Right atrium auricular region (tissue), 2 donors: ENCODE measurements at regions not wholly inside any gene's neighbourhood (a gene's known extent, or its start where the extent isn't known, plus 50 kb on each side); places are given as distances from the start of the nearest gene placed in this dataset.

Experiments
- DNase-seq: peaks from one replicate; pipeline ENCODE4 v3.0.0-alpha.2; 2019; ENCODE audit warnings: low spot score
- H3K27ac ChIP-seq, 2 donors: fragments of 200-600 bp; sonication (generic); 1 replicate in 1 of 2; 2 replicates in 1 of 2; pipeline ENCODE4 v1.5.1; 2016 to 2019
- H3K27me3 ChIP-seq, 2 donors: fragments of 200-600 bp; sonication (generic); one replicate each; pipeline versions ENCODE4 v1.5.1 to v1.6.0; 2017 to 2019
- H3K36me3 ChIP-seq: fragments of 200-600 bp; sonication (generic); one replicate; pipeline ENCODE4 v1.5.1; 2016
- H3K4me1 ChIP-seq, 2 donors: fragments of 200-600 bp; sonication (generic); one replicate each; pipeline versions ENCODE4 v1.5.1 to v1.6.0; 2017 to 2019
- H3K4me3 ChIP-seq, 2 donors: fragments of 200-600 bp; sonication (generic); 1 replicate in 1 of 2; 2 replicates in 1 of 2; pipeline ENCODE4 v1.5.1; 2017 to 2019; ENCODE audit warnings: mild to moderate bottlenecking in 1 of 2, moderate library complexity in 1 of 2
- H3K9me3 ChIP-seq, 2 donors: fragments of 200-600 bp; sonication (generic); one replicate each; pipeline ENCODE4 v1.5.1; 2019
- TF ChIP-seq, protein P1 (sequence below), 2 donors: fragments of 200-600 bp; sonication (generic); IDR thresholded peaks; one replicate each; pipeline ENCODE4 v1.5.1; 2019; ENCODE audit warnings: antibody characterized with exemption in 2 of 2

DNA sequence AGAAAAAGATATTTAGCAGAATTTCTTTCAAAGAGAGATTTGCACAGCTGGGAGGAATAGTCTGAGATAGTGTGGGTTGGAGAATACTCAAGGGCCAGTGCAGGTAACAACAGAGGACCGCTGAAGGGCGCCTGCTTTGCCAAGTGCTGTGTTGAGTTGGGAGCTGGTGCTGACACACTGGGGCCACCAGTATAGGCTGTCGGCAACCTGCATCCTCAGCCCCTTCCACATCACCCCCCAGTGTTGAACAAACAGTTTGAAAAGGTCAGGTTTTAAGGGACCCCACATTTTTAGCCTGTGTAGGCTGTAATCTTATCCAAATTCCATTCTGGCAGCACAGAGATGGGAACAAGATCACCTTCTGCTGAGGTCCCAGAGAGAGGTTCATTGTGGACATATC lies 96.6 kb downstream of the ABHD5 start:
- Histone ChIP-seq H3K4me3 (no peak overlapping the region), H3K36me3 (no peaks in the 10 kb centered on the region), H3K9me3 (no peaks in the 10 kb centered on the region), H3K27me3 (no peaks in the 10 kb centered on the region), H3K4me1 (no peaks in the 10 kb centered on the region), H3K27ac (no peak overlapping the region)
- peak; percentile 46 for DNase-seq
- TF ChIP-seq, protein P1, sequence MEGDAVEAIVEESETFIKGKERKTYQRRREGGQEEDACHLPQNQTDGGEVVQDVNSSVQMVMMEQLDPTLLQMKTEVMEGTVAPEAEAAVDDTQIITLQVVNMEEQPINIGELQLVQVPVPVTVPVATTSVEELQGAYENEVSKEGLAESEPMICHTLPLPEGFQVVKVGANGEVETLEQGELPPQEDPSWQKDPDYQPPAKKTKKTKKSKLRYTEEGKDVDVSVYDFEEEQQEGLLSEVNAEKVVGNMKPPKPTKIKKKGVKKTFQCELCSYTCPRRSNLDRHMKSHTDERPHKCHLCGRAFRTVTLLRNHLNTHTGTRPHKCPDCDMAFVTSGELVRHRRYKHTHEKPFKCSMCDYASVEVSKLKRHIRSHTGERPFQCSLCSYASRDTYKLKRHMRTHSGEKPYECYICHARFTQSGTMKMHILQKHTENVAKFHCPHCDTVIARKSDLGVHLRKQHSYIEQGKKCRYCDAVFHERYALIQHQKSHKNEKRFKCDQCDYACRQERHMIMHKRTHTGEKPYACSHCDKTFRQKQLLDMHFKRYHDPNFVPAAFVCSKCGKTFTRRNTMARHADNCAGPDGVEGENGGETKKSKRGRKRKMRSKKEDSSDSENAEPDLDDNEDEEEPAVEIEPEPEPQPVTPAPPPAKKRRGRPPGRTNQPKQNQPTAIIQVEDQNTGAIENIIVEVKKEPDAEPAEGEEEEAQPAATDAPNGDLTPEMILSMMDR (IDR thresholded peaks at IDR 0.05): no peak

DNA sequence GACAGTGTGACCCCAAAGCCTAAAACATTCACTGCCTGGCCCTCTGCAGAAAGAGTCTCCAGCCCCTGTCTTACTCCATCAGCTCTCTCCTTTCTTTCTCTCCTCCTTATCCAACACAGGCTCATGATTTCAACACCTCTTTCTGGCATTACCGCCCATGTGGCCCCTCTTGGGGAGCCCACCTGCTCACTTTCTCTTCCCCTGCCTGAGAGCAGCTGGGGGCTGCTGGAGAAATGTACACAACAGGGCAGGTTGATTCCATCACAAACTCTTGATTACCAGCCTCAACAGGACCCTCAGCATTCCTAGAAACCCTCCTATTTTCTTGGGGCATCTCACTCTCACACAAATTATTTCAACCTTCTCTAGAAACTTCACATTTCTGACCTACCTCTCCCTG lies 98.3 kb downstream of the ABHD5 start:
- peak; percentile 32 for DNase-seq
- Histone ChIP-seq H3K27ac (no peak overlapping the region), H3K27me3 (no peaks in the 10 kb centered on the region), H3K4me1 (no peaks in the 10 kb centered on the region), H3K9me3 (no peaks in the 10 kb centered on the region), H3K4me3 (no peak overlapping the region), H3K36me3 (no peaks in the 10 kb centered on the region)
- TF ChIP-seq, protein P1 (IDR thresholded peaks at IDR 0.05): no peak

DNA sequence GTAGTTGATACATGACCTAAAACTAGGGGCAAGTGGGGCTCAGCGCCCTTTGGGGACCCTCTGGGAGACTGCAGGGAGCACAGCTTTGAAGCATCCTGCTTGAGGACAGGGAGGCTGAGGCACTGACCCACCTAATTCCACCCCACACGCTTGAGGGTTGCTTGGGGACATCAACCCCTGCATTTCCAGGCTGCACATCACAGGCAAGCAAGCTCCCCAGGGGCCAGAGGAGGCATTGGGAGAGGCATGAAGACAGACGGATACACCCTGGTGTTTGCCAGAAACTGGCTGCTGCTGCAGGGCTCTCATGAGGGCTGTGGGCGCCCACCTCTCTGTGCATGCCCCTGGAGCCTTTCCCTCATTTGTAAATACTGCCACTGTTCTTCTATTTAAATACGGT lies 99.3 kb downstream of the ABHD5 start:
- Histone ChIP-seq H3K9me3 (no peaks in the 10 kb centered on the region), H3K36me3 (no peaks in the 10 kb centered on the region), H3K27ac (no peak overlapping the region), H3K4me1 (no peaks in the 10 kb centered on the region), H3K27me3 (no peaks in the 10 kb centered on the region), H3K4me3 (no peak overlapping the region)
- TF ChIP-seq, protein P1 (IDR thresholded peaks at IDR 0.05): no peak
- no peak for DNase-seq

DNA sequence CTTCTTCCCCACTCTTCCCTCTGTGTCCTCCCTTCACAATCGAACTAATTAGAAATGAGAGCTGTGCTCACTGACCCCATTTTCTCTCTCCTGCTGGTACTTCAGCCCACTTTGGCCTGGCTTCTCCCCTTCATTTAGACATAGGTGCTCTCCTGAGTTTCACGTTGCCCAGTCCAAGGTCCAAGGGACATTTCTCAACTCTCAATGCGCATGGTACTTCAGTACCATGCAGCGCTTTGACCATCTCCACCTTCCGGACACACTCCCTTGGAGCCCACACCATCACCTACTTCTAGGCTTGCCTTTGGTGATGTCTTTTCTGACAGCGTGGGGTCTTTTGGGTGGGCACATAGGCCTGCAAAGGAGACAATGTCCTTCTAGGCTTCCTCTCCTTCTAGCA lies 99.7 kb downstream of the ABHD5 start:
- TF ChIP-seq, protein P1 (IDR thresholded peaks at IDR 0.05): no peak

DNA sequence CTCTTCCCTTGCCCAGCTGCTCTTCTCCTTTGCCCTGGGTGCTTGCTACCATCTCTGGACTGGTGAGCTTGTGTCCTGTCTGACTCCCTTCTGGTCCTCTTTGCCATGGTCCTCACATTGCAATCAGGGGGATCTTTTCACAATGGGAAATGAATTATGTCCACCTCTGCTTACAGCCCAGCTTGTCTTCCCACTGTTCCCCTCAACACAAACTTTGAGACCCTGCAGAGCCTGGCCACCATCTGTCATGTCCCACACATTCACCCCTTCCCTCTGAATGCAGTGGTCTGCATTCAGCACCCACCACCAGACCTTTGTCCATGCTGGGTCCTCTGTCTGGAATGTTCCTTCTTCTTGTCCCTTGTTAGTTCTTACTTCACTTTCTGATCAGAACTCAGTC lies 100.5 kb downstream of the ABHD5 start:
- no peaks in the 10 kb centered on the region for H3K4me1 ChIP-seq
- TF ChIP-seq, protein P1 (IDR thresholded peaks at IDR 0.05): no peak
- H3K36me3 ChIP-seq: no peaks in the 10 kb centered on the region
- peak; percentile 44 for DNase-seq
- H3K27ac ChIP-seq: no peak overlapping the region
- no peak overlapping the region for H3K4me3 ChIP-seq
- no peaks in the 10 kb centered on the region for H3K9me3 ChIP-seq
- H3K27me3 ChIP-seq: no peaks in the 10 kb centered on the region

More for the DNA sequence above, 99.7 kb downstream of the ABHD5 start:
- Histone ChIP-seq H3K4me3 (no peak overlapping the region), H3K4me1 (no peaks in the 10 kb centered on the region), H3K27me3 (no peaks in the 10 kb centered on the region), H3K27ac (no peak overlapping the region), H3K36me3 (no peaks in the 10 kb centered on the region), H3K9me3 (no peaks in the 10 kb centered on the region)
- no peak for DNase-seq

DNA sequence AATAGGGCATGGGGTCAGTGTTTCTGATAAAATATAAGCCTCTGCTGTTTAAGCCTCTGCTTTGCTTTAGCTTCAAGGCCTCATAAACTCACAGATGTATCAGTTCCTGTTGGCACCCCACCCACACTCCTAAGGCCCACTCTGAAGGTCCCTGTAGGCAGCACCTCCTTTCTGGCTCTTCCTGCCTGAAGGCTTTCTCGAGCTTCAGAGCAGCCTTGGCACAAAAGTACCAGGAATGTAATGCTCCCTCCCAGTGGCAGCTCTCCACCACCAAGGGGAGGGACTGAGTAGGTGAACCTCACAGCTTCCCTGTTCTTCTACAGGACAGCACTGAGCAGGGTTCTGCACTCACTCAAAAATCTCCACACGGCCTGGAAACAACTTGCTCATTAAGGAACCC lies 102.2 kb downstream of the ABHD5 start:
- H3K27ac ChIP-seq: no peak overlapping the region
- DNase-seq: no peak
- H3K27me3 ChIP-seq: no peaks in the 10 kb centered on the region
- TF ChIP-seq, protein P1 (IDR thresholded peaks at IDR 0.05): no peak
- H3K4me1 ChIP-seq: no peaks in the 10 kb centered on the region
- H3K36me3 ChIP-seq: no peaks in the 10 kb centered on the region
- no peak overlapping the region for H3K4me3 ChIP-seq
- no peaks in the 10 kb centered on the region for H3K9me3 ChIP-seq
